ENCODE measurements at regions not wholly inside any gene's neighbourhood (a gene's known extent, or its start where the extent isn't known, plus 50 kb on each side); places are given as distances from the start of the nearest gene placed in this dataset.

GRCh38 chr7:19971956-19972355 is 198.5 kb upstream of the TMEM196 start:
- H3K9me3 Mint-ChIP-seq, result peaks cover 0 to 9% (median 1%) of the 10 kb centered on the region in 8 donors
- no peak overlapping the region for H3K27ac ChIP-seq (ENCODE audit: low read depth, low read length)
- no peaks in the 10 kb centered on the region for H3K4me1 Mint-ChIP-seq
- no peaks in the 10 kb centered on the region for H3K4me1 ChIP-seq (ENCODE audit: insufficient read depth, low read length)
- CTCF ChIA-PET (ENCODE audit: partially characterized antibody), result no interaction called here
- H3K36me3 ChIP-seq (ENCODE audit: insufficient read depth, low read length), result no peaks in the 10 kb centered on the region
- H3K9me3 ChIP-seq (ENCODE audit: control insufficient read depth in 1 of 2, low read length in 2 of 2), result no peaks in the 10 kb centered on the region
- H3K4me3 Mint-ChIP-seq, result no peak overlapping the region
- H3K27me3 ChIP-seq (ENCODE audit: insufficient read depth, low read length), result no peaks in the 10 kb centered on the region
- no peak overlapping the region for H3K27ac Mint-ChIP-seq
- DNase-seq, result no peak
- POLR2A ChIA-PET (ENCODE audit: partially characterized antibody), result no interaction called here
- H3K4me3 ChIP-seq (ENCODE audit: low read length in 2 of 2), result no peak overlapping the region
- intact Hi-C loops (cut with micrococcal nuclease), result no loop called here
- H3K36me3 Mint-ChIP-seq, result no peaks in the 10 kb centered on the region
- no peaks in the 10 kb centered on the region for H3K27me3 Mint-ChIP-seq

- intact Hi-C loops (cut with micrococcal nuclease), result no loop called here
- Histone ChIP-seq H3K27me3 (ENCODE audit: insufficient read depth, low read length) (no peaks in the 10 kb centered on the region), H3K4me3 (ENCODE audit: low read length in 2 of 2) (no peak overlapping the region), H3K27ac (ENCODE audit: low read depth, low read length) (no peak overlapping the region), H3K9me3 (ENCODE audit: control insufficient read depth in 1 of 2, low read length in 2 of 2) (no peaks in the 10 kb centered on the region), H3K4me1 (ENCODE audit: insufficient read depth, low read length) (no peaks in the 10 kb centered on the region), H3K36me3 (ENCODE audit: insufficient read depth, low read length) (no peaks in the 10 kb centered on the region)
- ChIA-PET POLR2A (ENCODE audit: partially characterized antibody) (no interaction called here), CTCF (ENCODE audit: partially characterized antibody) (no interaction called here)
- H3K4me1 Mint-ChIP-seq, result no peaks in the 10 kb centered on the region
- H3K9me3 Mint-ChIP-seq, result peaks cover 0 to 5% (median 1%) of the 10 kb centered on the region in 8 donors
- DNase-seq, result no peak
- H3K27ac Mint-ChIP-seq, result no peak overlapping the region
- no peaks in the 10 kb centered on the region for H3K36me3 Mint-ChIP-seq
- no peak overlapping the region for H3K4me3 Mint-ChIP-seq
- no peaks in the 10 kb centered on the region for H3K27me3 Mint-ChIP-seq
These were observed 197.1 kb upstream of the TMEM196 start for GRCh38 chr7:19970514-19970913.

DNA sequence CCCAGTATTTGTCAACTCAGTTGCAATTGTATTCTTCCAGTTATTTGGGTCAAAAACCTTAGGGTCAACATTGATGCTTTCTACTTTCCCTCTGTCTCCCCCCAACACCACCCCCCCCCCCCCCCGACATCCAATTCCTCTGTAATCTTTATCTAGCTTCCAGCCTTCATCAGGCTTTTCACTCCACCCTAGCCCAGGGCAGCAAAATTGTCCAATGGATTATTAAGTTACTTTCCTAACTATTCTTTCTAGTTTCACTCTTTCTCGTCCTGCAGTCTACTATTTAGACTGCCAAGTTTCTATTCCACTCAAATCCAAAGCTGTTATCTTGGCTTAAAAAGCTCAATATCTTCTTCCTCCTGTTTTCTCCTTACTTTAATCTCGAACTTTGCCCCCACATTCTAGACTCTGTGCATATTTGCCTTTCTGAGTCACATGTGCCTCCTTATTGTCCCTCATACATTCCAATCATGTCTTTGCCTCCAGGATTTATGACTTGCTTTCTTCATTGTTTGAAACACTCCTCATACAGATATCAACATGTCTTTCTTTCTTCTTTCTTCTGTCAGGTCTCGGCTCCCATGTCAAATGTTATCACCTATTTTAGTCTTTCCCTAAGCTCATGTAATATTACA is 196.6 kb upstream of the TMEM196 start:
- no peak for DNase-seq
- Histone ChIP-seq H3K4me1 (ENCODE audit: insufficient read depth, low read length) (no peaks in the 10 kb centered on the region), H3K4me3 (ENCODE audit: low read length in 2 of 2) (no peak overlapping the region), H3K27me3 (ENCODE audit: insufficient read depth, low read length) (no peaks in the 10 kb centered on the region), H3K36me3 (ENCODE audit: insufficient read depth, low read length) (no peaks in the 10 kb centered on the region), H3K9me3 (ENCODE audit: control insufficient read depth in 1 of 2, low read length in 2 of 2) (no peaks in the 10 kb centered on the region), H3K27ac (ENCODE audit: low read depth, low read length) (no peak overlapping the region)
- ChIA-PET POLR2A (ENCODE audit: partially characterized antibody) (no interaction called here), CTCF (ENCODE audit: partially characterized antibody) (no interaction called here)
- peaks cover 0 to 5% (median 1%) of the 10 kb centered on the region in 8 donors for H3K9me3 Mint-ChIP-seq
- H3K4me3 Mint-ChIP-seq, result peak overlapping the region in 1 of 8 donors; percentile 24
- H3K36me3 Mint-ChIP-seq, result no peaks in the 10 kb centered on the region
- intact Hi-C loops (cut with micrococcal nuclease), result no loop called here
- H3K27me3 Mint-ChIP-seq, result no peaks in the 10 kb centered on the region
- no peak overlapping the region for H3K27ac Mint-ChIP-seq
- no peaks in the 10 kb centered on the region for H3K4me1 Mint-ChIP-seq

GRCh38 chr7:19964246-19964645 is 190.8 kb upstream of the TMEM196 start:
- no peaks in the 10 kb centered on the region for H3K27me3 Mint-ChIP-seq
- H3K9me3 Mint-ChIP-seq, result peaks cover 0 to 4% (median 0%) of the 10 kb centered on the region in 8 donors
- intact Hi-C loops (cut with micrococcal nuclease), result no loop called here
- Histone ChIP-seq H3K4me3 (ENCODE audit: low read length in 2 of 2) (no peak overlapping the region), H3K9me3 (ENCODE audit: control insufficient read depth in 1 of 2, low read length in 2 of 2) (no peaks in the 10 kb centered on the region), H3K4me1 (ENCODE audit: insufficient read depth, low read length) (no peaks in the 10 kb centered on the region), H3K27me3 (ENCODE audit: insufficient read depth, low read length) (no peaks in the 10 kb centered on the region), H3K27ac (ENCODE audit: low read depth, low read length) (no peak overlapping the region), H3K36me3 (ENCODE audit: insufficient read depth, low read length) (no peaks in the 10 kb centered on the region)
- CTCF ChIA-PET (ENCODE audit: partially characterized antibody), result no interaction called here
- H3K36me3 Mint-ChIP-seq, result no peaks in the 10 kb centered on the region
- H3K4me3 Mint-ChIP-seq, result no peak overlapping the region
- no peaks in the 10 kb centered on the region for H3K4me1 Mint-ChIP-seq
- DNase-seq, result no peak
- POLR2A ChIA-PET (ENCODE audit: partially characterized antibody), result no interaction called here
- no peak overlapping the region for H3K27ac Mint-ChIP-seq

GRCh38 chr7:19963695-19964094 is 190.3 kb upstream of the TMEM196 start:
- DNase-seq, result no peak
- ChIA-PET POLR2A (ENCODE audit: partially characterized antibody) (no interaction called here), CTCF (ENCODE audit: partially characterized antibody) (no interaction called here)
- no peaks in the 10 kb centered on the region for H3K27me3 Mint-ChIP-seq
- no peak overlapping the region for H3K4me3 Mint-ChIP-seq
- Histone ChIP-seq H3K4me1 (ENCODE audit: insufficient read depth, low read length) (no peaks in the 10 kb centered on the region), H3K27me3 (ENCODE audit: insufficient read depth, low read length) (no peaks in the 10 kb centered on the region), H3K27ac (ENCODE audit: low read depth, low read length) (no peak overlapping the region), H3K36me3 (ENCODE audit: insufficient read depth, low read length) (no peaks in the 10 kb centered on the region), H3K4me3 (ENCODE audit: low read length in 2 of 2) (no peak overlapping the region), H3K9me3 (ENCODE audit: control insufficient read depth in 1 of 2, low read length in 2 of 2) (no peaks in the 10 kb centered on the region)
- no peak overlapping the region for H3K27ac Mint-ChIP-seq
- peaks cover 0 to 2% (median 0%) of the 10 kb centered on the region in 8 donors for H3K9me3 Mint-ChIP-seq
- H3K4me1 Mint-ChIP-seq, result no peaks in the 10 kb centered on the region
- intact Hi-C loops (cut with micrococcal nuclease), result no loop called here
- H3K36me3 Mint-ChIP-seq, result no peaks in the 10 kb centered on the region

DNA sequence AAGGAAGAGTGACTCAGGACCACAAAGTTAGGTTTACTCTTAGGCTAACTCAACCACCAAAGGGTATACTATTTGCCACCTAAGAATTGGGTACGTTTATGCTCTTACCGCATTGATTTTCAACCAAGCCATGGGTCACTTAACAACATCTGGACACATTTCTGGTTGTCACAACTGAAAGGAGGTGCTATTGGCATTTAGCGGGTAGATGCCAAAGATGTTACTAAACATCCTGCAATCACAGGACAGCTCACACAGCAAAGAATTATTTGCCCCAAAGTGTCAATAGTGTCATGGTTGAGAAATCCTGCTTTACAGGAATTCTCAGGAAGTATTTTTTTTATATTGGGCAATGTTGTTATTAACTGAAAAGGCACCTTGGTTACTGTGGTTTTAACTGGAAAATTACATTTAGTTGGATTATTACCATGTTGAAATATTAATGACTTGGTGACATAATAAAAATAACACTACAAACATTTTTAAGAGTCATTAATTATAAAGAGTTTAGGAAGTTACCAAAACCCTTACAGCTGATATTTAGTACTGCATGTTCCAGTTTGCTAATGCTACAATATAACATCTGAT is 185.0 kb upstream of the TMEM196 start:
- intact Hi-C loops (cut with micrococcal nuclease), result no loop called here
- no peak for DNase-seq
- Mint-ChIP-seq H3K27ac (no peak overlapping the region), H3K4me3 (no peak overlapping the region), H3K36me3 (no peaks in the 10 kb centered on the region), H3K27me3 (no peaks in the 10 kb centered on the region), H3K4me1 (no peaks in the 10 kb centered on the region), H3K9me3 (peaks cover 0 to 8% (median under 1%) of the 10 kb centered on the region in 8 donors)
- CTCF ChIA-PET (ENCODE audit: partially characterized antibody), result no interaction called here
- Histone ChIP-seq H3K27ac (ENCODE audit: low read depth, low read length) (no peak overlapping the region), H3K9me3 (ENCODE audit: control insufficient read depth in 1 of 2, low read length in 2 of 2) (no peaks in the 10 kb centered on the region), H3K4me1 (ENCODE audit: insufficient read depth, low read length) (no peaks in the 10 kb centered on the region), H3K4me3 (ENCODE audit: low read length in 2 of 2) (no peak overlapping the region), H3K27me3 (ENCODE audit: insufficient read depth, low read length) (no peaks in the 10 kb centered on the region), H3K36me3 (ENCODE audit: insufficient read depth, low read length) (no peaks in the 10 kb centered on the region)
- POLR2A ChIA-PET (ENCODE audit: partially characterized antibody), result no interaction called here

GRCh38 chr7:19957664-19958063 is 184.2 kb upstream of the TMEM196 start:
- Mint-ChIP-seq H3K36me3 (no peaks in the 10 kb centered on the region), H3K27ac (no peak overlapping the region)
- POLR2A ChIA-PET (ENCODE audit: partially characterized antibody), result no interaction called here

More at GRCh38 chr7:19957664-19958063, 184.2 kb upstream of the TMEM196 start:
- CTCF ChIA-PET (ENCODE audit: partially characterized antibody), result no interaction called here
- Mint-ChIP-seq H3K4me1 (no peaks in the 10 kb centered on the region), H3K4me3 (no peak overlapping the region), H3K27me3 (no peaks in the 10 kb centered on the region), H3K9me3 (peaks cover 0 to 13% (median 4%) of the 10 kb centered on the region in 8 donors)
- no peaks in the 10 kb centered on the region for H3K4me1 ChIP-seq (ENCODE audit: insufficient read depth, low read length)
- no peaks in the 10 kb centered on the region for H3K9me3 ChIP-seq (ENCODE audit: control insufficient read depth in 1 of 2, low read length in 2 of 2)
- no peak overlapping the region for H3K4me3 ChIP-seq (ENCODE audit: low read length in 2 of 2)
- H3K36me3 ChIP-seq (ENCODE audit: insufficient read depth, low read length), result no peaks in the 10 kb centered on the region
- no peak for DNase-seq
- intact Hi-C loops (cut with micrococcal nuclease), result no loop called here
- no peaks in the 10 kb centered on the region for H3K27me3 ChIP-seq (ENCODE audit: insufficient read depth, low read length)
- no peak overlapping the region for H3K27ac ChIP-seq (ENCODE audit: low read depth, low read length)

All from CD4-positive, alpha-beta memory T cell (primary cell).